Tibial artery (tissue), 4 donors: ENCODE measurements at regions not wholly inside any gene's neighbourhood (a gene's known extent, or its start where the extent isn't known, plus 50 kb on each side); places are given as distances from the start of the nearest gene placed in this dataset.

ENCODE experiments used
- DNase-seq, 2 donors: peaks; one replicate each; pipeline ENCODE4 v3.0.0-alpha.2; 2019
- H3K27ac ChIP-seq, 2 donors: fragments of 200-600 bp; sonication (generic) in 1 of 2; 1 replicate in 1 of 2; 2 replicates in 1 of 2; pipeline ENCODE4 v1.5.1; 2018 to 2019; ENCODE audit warnings: mild to moderate bottlenecking in 1 of 2
- H3K27me3 ChIP-seq, 2 donors: fragments of 200-600 bp; sonication (generic) in 1 of 2; one replicate each; pipeline versions ENCODE4 v1.5.1 to v1.6.0; 2016 to 2019
- H3K36me3 ChIP-seq, 3 donors: fragments of 200-600 bp; sonication (generic) in 2 of 3; one replicate each; pipeline ENCODE4 v1.5.1; 2016 to 2019; ENCODE audit warnings: mild to moderate bottlenecking in 2 of 3
- H3K4me1 ChIP-seq, 4 donors: fragments of 200-600 bp; sonication (generic) in 2 of 4; 1 replicate in 3 of 4; 2 replicates in 1 of 4; pipeline ENCODE4 v1.5.1; 2016 to 2019
- H3K4me3 ChIP-seq, 2 donors: fragments of 200-600 bp; sonication (generic) in 1 of 2; 1 replicate in 1 of 2; 2 replicates in 1 of 2; pipeline ENCODE4 v1.5.1; 2018 to 2019; ENCODE audit warnings: mild to moderate bottlenecking in 2 of 2
- H3K9me3 ChIP-seq, 3 donors: fragments of 200-600 bp; sonication (generic) in 1 of 3; one replicate each; pipeline ENCODE4 v1.5.1; 2016 to 2019
- CTCF ChIP-seq, 2 experiments: fragments of 200-600 bp in 1 of 2; fragments of 450-650 bp in 1 of 2; IDR thresholded peaks; one replicate each; pipeline ENCODE4 v1.5.1; 2017 to 2019; ENCODE audit warnings: antibody characterized with exemption in 2 of 2, mild to moderate bottlenecking in 1 of 2, moderate library complexity in 1 of 2
- intact Hi-C: fragments of 100-400 bp; cut with DNase I; formaldehyde crosslinking; loops from one replicate; pipeline ENCODE4 v1.15.0; 2023; ENCODE audit warnings: low total_unique reads

GRCh38 chr7:26471306-26472075 is 179.8 kb downstream of the SNX10 start:
- intact Hi-C loops = no loop called here
- TF ChIP-seq CTCF (IDR thresholded peaks at IDR 0.05) = no peak
- no peaks in the 10 kb centered on the region for H3K36me3 ChIP-seq
- no peaks in the 10 kb centered on the region for H3K27me3 ChIP-seq
- no peaks in the 10 kb centered on the region for H3K9me3 ChIP-seq
- H3K4me1 ChIP-seq = peaks cover 0 to 6% (median 0%) of the 10 kb centered on the region in 4 donors
- no peak overlapping the region for H3K27ac ChIP-seq
- H3K4me3 ChIP-seq = no peak overlapping the region
- DNase-seq = no peak

- no peak overlapping the region for H3K27ac ChIP-seq
- intact Hi-C loops = no loop called here
- no peaks in the 10 kb centered on the region for H3K36me3 ChIP-seq
- DNase-seq = no peak
- H3K9me3 ChIP-seq = no peaks in the 10 kb centered on the region
- H3K27me3 ChIP-seq = no peaks in the 10 kb centered on the region
- TF ChIP-seq CTCF (IDR thresholded peaks at IDR 0.05) = no peak
- H3K4me1 ChIP-seq = peaks cover 0 to 6% (median 0%) of the 10 kb centered on the region in 4 donors
- H3K4me3 ChIP-seq = no peak overlapping the region
These were observed 181.3 kb downstream of the SNX10 start for GRCh38 chr7:26472971-26473370.

- H3K4me3 ChIP-seq = no peak overlapping the region
- no peaks in the 10 kb centered on the region for H3K36me3 ChIP-seq
- H3K4me1 ChIP-seq = no peaks in the 10 kb centered on the region
- no peak for TF ChIP-seq CTCF (IDR thresholded peaks at IDR 0.05)
- no peak for DNase-seq
- H3K27me3 ChIP-seq = peaks cover 0 to 2% of the 10 kb centered on the region in 2 donors
- intact Hi-C loops = no loop called here
- no peaks in the 10 kb centered on the region for H3K9me3 ChIP-seq
- no peak overlapping the region for H3K27ac ChIP-seq
These were observed 184.6 kb downstream of the SNX10 start for GRCh38 chr7:26476271-26476670.

- Histone ChIP-seq H3K36me3 (no peaks in the 10 kb centered on the region), H3K27me3 (peaks cover 0 to 2% of the 10 kb centered on the region in 2 donors), H3K27ac (no peak overlapping the region), H3K4me3 (no peak overlapping the region), H3K9me3 (no peaks in the 10 kb centered on the region), H3K4me1 (no peaks in the 10 kb centered on the region)
- no peak for DNase-seq
- intact Hi-C loops = no loop called here
- no peak for TF ChIP-seq CTCF (IDR thresholded peaks at IDR 0.05)
These were observed 185.8 kb downstream of the SNX10 start for GRCh38 chr7:26477381-26477990.

- intact Hi-C loops = no loop called here
- H3K4me1 ChIP-seq = no peaks in the 10 kb centered on the region
- H3K27me3 ChIP-seq = peaks cover 0 to 2% of the 10 kb centered on the region in 2 donors
- H3K27ac ChIP-seq = no peak overlapping the region
- TF ChIP-seq CTCF (IDR thresholded peaks at IDR 0.05) = no peak
- no peaks in the 10 kb centered on the region for H3K9me3 ChIP-seq
- no peak overlapping the region for H3K4me3 ChIP-seq
- no peaks in the 10 kb centered on the region for H3K36me3 ChIP-seq
- no peak for DNase-seq
These were observed 186.9 kb downstream of the SNX10 start for GRCh38 chr7:26478550-26478949.
